Heart left ventricle (tissue), 16 donors: ENCODE measurements at regions not wholly inside any gene's neighbourhood (a gene's known extent, or its start where the extent isn't known, plus 50 kb on each side); places are given as distances from the start of the nearest gene placed in this dataset.

ENCODE experiments used
- ATAC-seq, 4 donors: fragments of 200-7000 bp; cut with Tn5 transposase; one replicate each; pipeline ENCODE4 v1.9.1; 2020 to 2022; ENCODE audit warnings: moderate library complexity in 4 of 4, mild to moderate bottlenecking in 3 of 4, moderate number of reproducible peaks in 1 of 4
- DNase-seq, 5 donors: peaks; one replicate each; pipeline ENCODE4 v3.0.0-alpha.2; 2020
- H3K27ac ChIP-seq, 12 donors: fragments of 200-600 bp; sonication (generic) in 4 of 12; one replicate each; pipeline versions ENCODE4 v1.5.0 to v1.8.0; 2016 to 2022; ENCODE audit warnings: mild to moderate bottlenecking in 2 of 12
- H3K27me3 ChIP-seq, 9 donors: fragments of 200-600 bp; sonication (generic) in 2 of 9; one replicate each; pipeline versions ENCODE4 v1.5.1 to v1.8.0; 2016 to 2022; ENCODE audit warnings: mild to moderate bottlenecking in 3 of 9
- H3K36me3 ChIP-seq, 9 donors: fragments of 200-600 bp; sonication (generic) in 2 of 9; one replicate each; pipeline versions ENCODE4 v1.5.0 to v1.8.0; 2018 to 2022; ENCODE audit warnings: mild to moderate bottlenecking in 2 of 9
- H3K4me1 ChIP-seq, 12 donors: fragments of 200-600 bp; sonication (generic) in 4 of 12; one replicate each; pipeline versions ENCODE4 v1.5.0 to v1.8.0; 2016 to 2022; ENCODE audit warnings: mild to moderate bottlenecking in 3 of 12
- H3K4me3 ChIP-seq, 12 donors: fragments of 200-600 bp; sonication (generic) in 4 of 12; one replicate each; pipeline versions ENCODE4 v1.5.0 to v1.8.0; 2017 to 2022; ENCODE audit warnings: mild to moderate bottlenecking in 9 of 12, moderate library complexity in 4 of 12
- H3K9me3 ChIP-seq, 12 donors: fragments of 200-600 bp; sonication (generic) in 4 of 12; one replicate each; pipeline versions ENCODE4 v1.5.0 to v1.8.0; 2016 to 2022; ENCODE audit warnings: mild to moderate bottlenecking in 1 of 12
- CTCF ChIP-seq, 12 donors: fragments of 200-600 bp; sonication (generic) in 4 of 12; IDR thresholded peaks; one replicate each; pipeline versions ENCODE4 v1.5.0 to v1.8.0; 2018 to 2022; ENCODE audit warnings: antibody characterized with exemption in 12 of 12, mild to moderate bottlenecking in 5 of 12
- POLR2A ChIP-seq, 2 donors: fragments of 450-650 bp; IDR thresholded peaks; one replicate each; pipeline ENCODE4 v1.6.1; 2017; ENCODE audit warnings: antibody characterized with exemption in 2 of 2, mild to moderate bottlenecking in 2 of 2, moderate library complexity in 2 of 2
- WGBS, 4 donors: extraction: QIAGEN DNeasy Blood & Tissue Kit in 2 of 4; methylation state at CpG; one replicate each; pipeline versions ENCODE4 v1.1.5 to v1.1.7; 2013 to 2018; 5-methylcytosine and 5-hydroxymethylcytosine counted together
- intact Hi-C, 10 donors: fragments of 100-400 bp; cut with DNase I; formaldehyde crosslinking; loops; one replicate each; pipeline versions ENCODE4 v1.11.1 to v1.14.2; 2022
- donor health status: ischemic (EF 13 %, LVEDD 7.1; RV severe dilation, severe dysfunction).
- donor health status: healthy with polysubstance abuse.
- donor health status: DM: no; HTN: yes; CAD: no.
- donor health status: DM: no; HTN: no; CAD: no.
- donor health status: ischemic (EF 25% LVEDD 6.9; RV normal size, moderate dysfunction).
- donor health status: ischemic (EF 25% LVEDD 5.7; RV mildly dilated, moderate dysfunction).
- donor health status: healthy.
- donor health status: DM: yes; HTN: yes; CAD: no.
- donor health status: ischemic (EF 35%, LVEDD 5.7; RV mildly dilated, moderate dysfunction).
- donor health status: nonischemic (EF 11% LVEDD 7.7; RV severe dilation, severe dysfunction).
- donor health status: DM: yes; HTN: yes; CAD: no.
- donor health status: PGD.
- donor health status: ischemic (EF 29% LVEDD 5.4; RV normal size, mild dysfunction).
- donor health status: nonischemic (EF 23%, LVEDD 6.1; RV moderate dilation, normal function).

- peak in 3 of 4 donors; percentile 45 to 50 (median 47) for ATAC-seq
- no peak overlapping the region for H3K4me3 ChIP-seq
- no peak overlapping the region for H3K27ac ChIP-seq
- intact Hi-C loops: loop anchor here in 8 of 10 donors (2.0 to 10.0 kb wide), 4 partner anchors 472 to 635 kb away; no protein-coding TSS in a partner anchor
- peak in 1 of 5 donors; percentile 39 for DNase-seq
- peak; percentile 55 to 80 (median 72) for TF ChIP-seq CTCF (IDR thresholded peaks at IDR 0.05)
- no peak for TF ChIP-seq POLR2A (IDR thresholded peaks at IDR 0.05)
- no peaks in the 10 kb centered on the region for H3K4me1 ChIP-seq
- WGBS, 4 donors: 24 to 29% (median 26%) methylated on average over 4 of the region's 4 CpGs
- H3K9me3 ChIP-seq: no peaks in the 10 kb centered on the region
- peaks cover 0 to 36% (median 4%) of the 10 kb centered on the region in 9 donors for H3K27me3 ChIP-seq
- H3K36me3 ChIP-seq: no peaks in the 10 kb centered on the region
Measured at GRCh38 chr15:98442379-98442833, 205.9 kb upstream of the IGF1R start.

GRCh38 chr15:98442901-98443300, 205.4 kb upstream of the IGF1R start:
- no peak for DNase-seq
- Histone ChIP-seq H3K27me3 (peaks cover 0 to 36% (median 4%) of the 10 kb centered on the region in 9 donors), H3K27ac (no peak overlapping the region), H3K4me1 (no peaks in the 10 kb centered on the region), H3K36me3 (no peaks in the 10 kb centered on the region), H3K4me3 (no peak overlapping the region), H3K9me3 (no peaks in the 10 kb centered on the region)
- TF ChIP-seq CTCF (IDR thresholded peaks at IDR 0.05) (no peak), POLR2A (IDR thresholded peaks at IDR 0.05) (no peak)
- intact Hi-C loops: loop anchor here in 8 of 10 donors (2.0 to 10.0 kb wide), 4 partner anchors 472 to 634 kb away; no protein-coding TSS in a partner anchor
- 68 to 74% (median 69%) methylated on average over 3 of the region's 3 CpGs for WGBS, 4 donors
- no peak for ATAC-seq

- Histone ChIP-seq H3K4me1 (no peaks in the 10 kb centered on the region), H3K36me3 (no peaks in the 10 kb centered on the region), H3K27me3 (peaks cover 0 to 36% (median 4%) of the 10 kb centered on the region in 9 donors), H3K27ac (no peak overlapping the region), H3K4me3 (no peak overlapping the region), H3K9me3 (peaks cover 0 to 6% (median 0%) of the 10 kb centered on the region in 12 donors)
- TF ChIP-seq POLR2A (IDR thresholded peaks at IDR 0.05): no peak
- TF ChIP-seq CTCF (IDR thresholded peaks at IDR 0.05): no peak
- intact Hi-C loops: loop anchor here in 8 of 10 donors (2.0 to 10.0 kb wide), 4 partner anchors 471 to 634 kb away; no protein-coding TSS in a partner anchor
- DNase-seq: no peak
- WGBS, 4 donors: 53 to 66% (median 61%) methylated on average over 7 of the region's 7 CpGs
- no peak for ATAC-seq
Measured at GRCh38 chr15:98443526-98443925, 204.8 kb upstream of the IGF1R start.

GRCh38 chr15:98444138-98444537, 204.2 kb upstream of the IGF1R start:
- ATAC-seq (no peak), DNase-seq (no peak)
- intact Hi-C loops: loop anchor here in 7 of 10 donors (5.0 to 10.0 kb wide), 3 partner anchors 471 to 633 kb away; no protein-coding TSS in a partner anchor
- H3K4me1 ChIP-seq: no peaks in the 10 kb centered on the region
- H3K4me3 ChIP-seq: no peak overlapping the region
- peaks cover 0 to 36% (median 4%) of the 10 kb centered on the region in 9 donors for H3K27me3 ChIP-seq
- no peak overlapping the region for H3K27ac ChIP-seq
- H3K36me3 ChIP-seq: no peaks in the 10 kb centered on the region
- peaks cover 0 to 7% (median 0%) of the 10 kb centered on the region in 12 donors for H3K9me3 ChIP-seq
- no peak for TF ChIP-seq POLR2A (IDR thresholded peaks at IDR 0.05)
- TF ChIP-seq CTCF (IDR thresholded peaks at IDR 0.05): no peak
- WGBS, 4 donors: 57 to 64% (median 60%) methylated on average over 9 of the region's 9 CpGs
